HL-60 (cell line): ENCODE measurements at regions not wholly inside any gene's neighbourhood (a gene's known extent, or its start where the extent isn't known, plus 50 kb on each side); places are given as distances from the start of the nearest gene placed in this dataset.

ENCODE experiments used
- POLR2AphosphoS5 ChIP-seq: IDR thresholded peaks from 2 replicates; pipeline ENCODE4 v1.6.1; 2012; ENCODE audit warnings: low read depth
- TF ChIP-seq, protein P1 (sequence below): IDR thresholded peaks from one replicate; pipeline ENCODE4 v1.5.1; 2011; ENCODE audit warnings: low read length, control low read depth, inconsistent platforms; ENCODE audit not compliant: insufficient read depth

- TF ChIP-seq, protein P1, sequence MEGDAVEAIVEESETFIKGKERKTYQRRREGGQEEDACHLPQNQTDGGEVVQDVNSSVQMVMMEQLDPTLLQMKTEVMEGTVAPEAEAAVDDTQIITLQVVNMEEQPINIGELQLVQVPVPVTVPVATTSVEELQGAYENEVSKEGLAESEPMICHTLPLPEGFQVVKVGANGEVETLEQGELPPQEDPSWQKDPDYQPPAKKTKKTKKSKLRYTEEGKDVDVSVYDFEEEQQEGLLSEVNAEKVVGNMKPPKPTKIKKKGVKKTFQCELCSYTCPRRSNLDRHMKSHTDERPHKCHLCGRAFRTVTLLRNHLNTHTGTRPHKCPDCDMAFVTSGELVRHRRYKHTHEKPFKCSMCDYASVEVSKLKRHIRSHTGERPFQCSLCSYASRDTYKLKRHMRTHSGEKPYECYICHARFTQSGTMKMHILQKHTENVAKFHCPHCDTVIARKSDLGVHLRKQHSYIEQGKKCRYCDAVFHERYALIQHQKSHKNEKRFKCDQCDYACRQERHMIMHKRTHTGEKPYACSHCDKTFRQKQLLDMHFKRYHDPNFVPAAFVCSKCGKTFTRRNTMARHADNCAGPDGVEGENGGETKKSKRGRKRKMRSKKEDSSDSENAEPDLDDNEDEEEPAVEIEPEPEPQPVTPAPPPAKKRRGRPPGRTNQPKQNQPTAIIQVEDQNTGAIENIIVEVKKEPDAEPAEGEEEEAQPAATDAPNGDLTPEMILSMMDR, result no peak
- TF ChIP-seq POLR2AphosphoS5, result no peak
Measured at GRCh38 chr13:62551588-62551987, 1135.9 kb upstream of the PCDH20 start.
